ENCODE measurements at regions not wholly inside any gene's neighbourhood (a gene's known extent, or its start where the extent isn't known, plus 50 kb on each side); places are given as distances from the start of the nearest gene placed in this dataset.

DNA sequence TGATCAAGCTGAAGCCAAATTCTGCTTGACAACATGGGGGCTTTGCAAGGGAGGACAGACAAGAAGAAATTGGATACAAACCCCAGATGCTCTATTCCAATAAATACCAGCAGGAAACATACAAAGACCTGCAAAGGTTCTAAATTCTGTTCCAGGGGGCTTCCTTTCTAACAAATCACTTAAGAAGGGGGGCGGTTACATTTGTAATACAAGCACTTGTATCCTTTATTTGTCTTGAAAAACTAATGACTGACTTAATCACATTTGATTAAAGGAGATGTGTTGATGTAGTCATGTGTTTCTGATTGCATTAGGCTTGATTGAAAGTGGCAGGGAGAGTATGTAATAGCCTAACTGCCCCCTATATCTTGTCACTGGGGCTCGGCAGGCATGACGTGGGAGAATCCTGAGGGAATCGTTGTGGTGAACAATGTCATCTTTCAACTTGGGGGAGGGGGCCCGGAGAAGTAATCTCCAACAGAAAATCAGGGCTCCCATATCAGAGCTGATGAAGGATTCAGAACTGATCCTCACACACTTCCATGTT is 361.7 kb downstream of the INSC start:
- H3K27ac ChIP-seq: no peak overlapping the region
- H3K4me3 ChIP-seq: no peak overlapping the region

DNA sequence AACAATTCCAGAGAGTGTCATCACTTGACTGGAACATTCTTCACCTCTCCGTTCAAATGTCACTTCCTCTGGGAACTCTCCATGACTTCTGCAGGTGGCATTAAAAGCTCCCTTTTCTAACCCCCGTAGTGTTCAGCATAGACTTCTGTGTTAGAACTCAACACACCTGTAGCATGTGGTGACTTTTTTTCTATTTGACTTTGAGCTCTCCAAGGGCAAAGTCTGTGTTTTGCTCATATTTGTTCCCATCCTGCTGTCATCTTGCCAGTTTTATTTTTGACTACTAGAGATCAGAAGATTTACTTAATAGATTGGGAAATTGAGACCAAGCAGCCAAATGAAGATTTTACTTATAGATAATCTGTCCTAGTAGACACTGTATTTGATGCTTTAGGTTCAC is 367.1 kb downstream of the INSC start:
- Histone ChIP-seq H3K4me3 (no peak overlapping the region), H3K27ac (no peak overlapping the region)

DNA sequence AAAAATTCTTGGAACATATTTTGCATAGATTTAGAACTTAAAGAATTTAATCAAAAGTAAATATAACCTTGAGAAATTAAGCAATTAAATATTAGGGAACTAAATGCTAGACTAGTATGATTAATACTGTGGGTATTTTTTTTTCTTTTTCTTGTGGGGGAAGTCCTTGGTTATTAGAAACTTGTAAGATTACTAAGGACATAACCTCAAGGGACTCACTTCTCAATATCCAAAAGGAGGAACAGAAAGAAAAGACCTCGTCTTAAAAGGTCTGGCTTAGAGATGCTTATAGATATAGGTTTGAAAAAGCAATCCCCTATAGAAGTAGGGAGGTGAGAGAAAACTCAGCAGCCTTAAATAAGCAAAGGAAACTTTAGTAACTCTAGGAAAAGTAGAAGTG is 368.5 kb downstream of the INSC start:
- Histone ChIP-seq H3K4me3 (no peak overlapping the region), H3K27ac (no peak overlapping the region)

DNA sequence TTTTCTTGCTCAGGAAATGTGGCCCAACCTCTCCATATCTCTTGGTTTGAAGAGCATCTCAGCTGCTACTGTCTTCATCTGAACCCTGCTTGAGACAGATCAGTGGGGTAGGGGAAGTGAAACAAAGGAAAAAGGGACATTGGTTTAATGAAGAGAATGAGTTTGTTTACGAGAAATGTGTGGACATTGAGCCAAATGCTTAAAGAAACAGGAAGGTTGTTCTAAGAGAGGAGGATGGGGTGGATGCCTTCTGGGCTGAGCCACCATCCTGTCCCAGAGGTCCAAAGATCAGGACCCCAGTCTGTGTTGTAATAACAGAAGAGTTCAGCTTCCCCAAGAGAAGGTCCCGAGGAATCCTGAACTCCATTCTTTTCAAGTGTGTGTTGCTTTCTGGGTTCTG is 369.7 kb downstream of the INSC start:
- Histone ChIP-seq H3K27ac (no peak overlapping the region), H3K4me3 (no peak overlapping the region)

DNA sequence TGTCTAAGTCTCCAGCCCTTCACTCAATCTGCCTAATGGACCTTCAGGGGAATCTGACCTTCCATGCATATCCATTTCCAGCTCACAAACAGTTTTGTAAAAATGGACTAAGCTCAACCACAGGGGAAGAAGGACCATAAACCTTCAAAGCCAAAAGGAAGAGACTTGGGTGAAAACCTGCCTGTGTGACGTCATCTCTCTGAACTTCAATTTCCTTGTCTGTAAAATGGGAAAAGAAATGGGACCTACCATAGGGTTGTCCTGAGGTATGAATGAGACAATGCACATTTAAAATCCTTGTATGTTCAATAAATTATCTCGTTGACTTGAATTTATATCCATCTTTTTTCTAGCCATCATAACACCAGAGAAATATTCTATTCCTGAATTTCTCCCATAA is 370.7 kb downstream of the INSC start:
- no peak overlapping the region for H3K27ac ChIP-seq

DNA sequence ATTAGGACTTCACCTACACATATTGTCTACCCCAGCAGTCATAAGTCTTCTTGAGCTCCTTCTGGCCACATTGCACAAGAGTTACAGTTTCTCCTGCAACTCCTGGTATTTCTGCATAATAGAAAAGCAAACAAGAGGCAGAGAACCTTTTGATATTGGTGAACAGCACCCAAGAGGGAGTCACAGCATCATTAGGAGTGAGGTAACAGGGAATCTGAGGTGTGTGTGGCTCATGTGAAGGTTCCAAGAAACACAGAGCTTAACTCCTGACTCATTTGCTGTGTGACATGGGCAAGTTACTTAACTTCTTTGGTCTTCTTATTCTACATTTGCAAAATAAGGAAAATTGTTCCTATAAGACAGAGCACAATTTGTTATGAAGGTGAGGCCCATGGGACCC is 374.6 kb downstream of the INSC start:
- Histone ChIP-seq H3K4me3 (no peak overlapping the region), H3K27ac (no peak overlapping the region)

More for the DNA sequence above, 370.7 kb downstream of the INSC start:
- no peak overlapping the region for H3K4me3 ChIP-seq

DNA sequence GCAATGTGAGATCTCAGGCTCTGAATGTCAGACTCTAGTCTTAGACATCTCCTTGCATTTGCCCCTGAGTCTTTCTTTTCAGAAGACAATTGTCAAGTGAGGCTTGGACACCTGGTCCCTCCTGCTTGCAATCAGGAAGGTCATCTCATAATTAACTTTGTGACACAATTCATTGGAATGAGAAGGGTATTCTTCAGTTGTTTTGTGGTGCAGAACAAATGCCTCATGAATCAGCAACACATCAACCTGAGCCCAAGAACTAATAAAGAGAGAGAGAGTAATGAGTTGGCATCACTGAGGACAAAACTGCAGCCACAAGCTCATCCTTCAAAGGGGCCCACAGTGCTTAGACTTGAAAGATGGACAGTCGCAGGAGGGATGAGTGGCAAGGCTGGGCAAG is 375.8 kb downstream of the INSC start:
- Histone ChIP-seq H3K4me3 (no peak overlapping the region), H3K27ac (no peak overlapping the region)

DNA sequence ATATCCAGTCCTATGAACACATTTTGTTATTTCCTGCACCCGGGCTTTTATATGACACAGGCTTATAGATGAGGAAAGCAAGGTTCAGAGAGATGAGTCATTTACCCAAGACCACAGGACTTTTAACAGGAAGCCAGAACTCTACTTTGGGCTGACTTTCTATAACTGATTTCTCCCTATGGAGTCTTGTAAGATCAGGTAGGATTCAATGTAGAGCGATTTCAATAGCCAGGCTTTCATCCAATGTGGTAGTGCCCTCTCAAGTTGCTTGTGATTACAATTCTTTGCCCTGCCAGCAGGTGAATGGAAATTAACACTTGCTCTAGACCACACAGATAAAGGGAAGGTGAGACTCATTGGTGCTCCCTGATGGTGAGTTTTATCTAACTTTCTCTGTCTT is 378.3 kb downstream of the INSC start:
- no peak overlapping the region for H3K4me3 ChIP-seq
- no peak overlapping the region for H3K27ac ChIP-seq

DNA sequence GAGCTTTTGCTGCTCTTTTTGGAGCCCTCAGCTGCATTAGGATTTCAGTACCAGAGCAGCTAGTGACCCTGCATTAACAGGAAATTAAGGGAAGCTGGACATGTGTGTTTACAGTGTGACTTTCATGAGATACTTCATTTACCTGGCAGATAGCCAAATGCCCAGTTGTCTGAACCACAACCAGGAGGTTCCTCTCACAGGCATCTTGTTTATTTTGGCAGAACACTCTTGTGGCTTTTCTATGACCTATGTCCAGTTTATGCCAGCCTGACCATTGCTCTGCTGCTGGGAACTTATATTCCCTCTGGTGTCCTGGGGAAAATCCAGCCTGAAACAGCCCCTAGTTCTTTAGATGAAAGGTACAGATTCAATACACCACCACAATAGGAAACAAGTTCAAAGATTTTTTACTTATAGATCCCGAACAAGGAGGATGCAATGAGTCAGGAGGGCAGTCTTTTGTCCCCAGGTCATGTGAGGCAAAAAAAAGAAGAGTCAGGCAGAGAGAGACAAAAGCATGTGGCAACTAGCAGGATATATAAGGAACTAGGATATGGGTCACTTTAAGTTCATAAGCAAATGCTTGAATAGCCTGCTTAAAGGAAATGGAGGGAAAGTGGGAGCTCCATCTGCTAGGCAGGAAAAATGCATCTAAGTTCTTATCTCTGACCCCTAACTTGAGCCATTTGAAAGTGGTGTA is 379.3 kb downstream of the INSC start:
- H3K4me3 ChIP-seq: no peak overlapping the region
- no peak overlapping the region for H3K27ac ChIP-seq

DNA sequence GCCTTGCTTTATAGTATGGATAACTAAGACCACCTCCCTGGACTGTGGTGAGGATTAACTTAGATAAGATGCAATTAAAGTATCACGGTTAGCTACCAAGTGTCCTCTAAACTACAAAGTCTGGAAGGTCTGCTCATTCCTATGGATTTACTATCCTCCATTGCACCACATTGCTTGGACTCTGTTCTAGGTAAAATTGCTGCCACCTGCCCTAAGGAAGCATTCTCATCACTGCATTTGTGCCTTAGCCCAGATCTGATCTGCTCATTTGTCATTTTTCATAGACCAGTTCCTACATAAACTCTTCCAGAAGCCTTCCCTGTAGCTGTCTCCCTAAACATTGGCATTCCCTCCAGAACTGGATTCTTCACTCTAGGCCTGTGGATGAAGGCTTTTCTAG is 380.0 kb downstream of the INSC start:
- H3K4me3 ChIP-seq: no peak overlapping the region
- H3K27ac ChIP-seq: no peak overlapping the region

DNA sequence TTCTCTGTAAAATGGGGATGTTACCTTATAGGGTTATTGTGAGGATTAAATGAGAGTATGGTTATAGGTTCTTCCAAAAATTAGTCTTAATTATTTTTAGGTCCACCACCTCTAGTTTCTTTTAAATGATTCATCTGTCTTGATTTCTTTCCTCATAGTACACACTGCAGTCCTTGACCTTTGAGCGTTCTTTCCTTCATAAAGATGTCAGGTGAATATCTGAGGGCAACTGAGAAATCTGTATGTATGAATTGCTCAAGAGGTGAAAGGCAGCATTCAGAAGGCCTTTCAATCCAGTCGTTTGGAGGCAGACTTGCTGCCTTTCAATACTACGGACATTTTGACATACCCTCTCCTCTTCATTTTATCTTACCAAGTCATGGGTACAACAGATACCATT is 380.7 kb downstream of the INSC start:
- Histone ChIP-seq H3K27ac (no peak overlapping the region), H3K4me3 (no peak overlapping the region)

DNA sequence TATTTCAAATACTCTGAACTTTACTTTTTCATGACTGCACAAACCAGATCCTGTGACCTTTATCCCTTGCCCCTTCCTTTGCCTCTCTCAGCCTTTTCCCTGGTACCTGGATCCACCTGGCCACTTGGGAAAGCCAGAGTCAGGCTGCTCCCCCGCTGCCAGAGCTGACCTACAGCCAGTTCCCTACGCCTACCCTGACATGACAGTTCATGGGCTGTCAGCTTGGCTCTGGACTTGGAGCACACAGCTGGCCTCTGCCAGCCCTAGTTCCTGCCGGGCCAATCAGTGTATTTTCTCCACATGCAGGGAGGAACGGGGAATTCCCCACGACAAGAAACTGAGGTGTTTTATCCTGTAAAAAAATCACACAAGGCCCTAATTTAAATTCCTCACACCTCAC is 382.6 kb downstream of the INSC start:
- H3K4me3 ChIP-seq: no peak overlapping the region
- no peak overlapping the region for H3K27ac ChIP-seq

DNA sequence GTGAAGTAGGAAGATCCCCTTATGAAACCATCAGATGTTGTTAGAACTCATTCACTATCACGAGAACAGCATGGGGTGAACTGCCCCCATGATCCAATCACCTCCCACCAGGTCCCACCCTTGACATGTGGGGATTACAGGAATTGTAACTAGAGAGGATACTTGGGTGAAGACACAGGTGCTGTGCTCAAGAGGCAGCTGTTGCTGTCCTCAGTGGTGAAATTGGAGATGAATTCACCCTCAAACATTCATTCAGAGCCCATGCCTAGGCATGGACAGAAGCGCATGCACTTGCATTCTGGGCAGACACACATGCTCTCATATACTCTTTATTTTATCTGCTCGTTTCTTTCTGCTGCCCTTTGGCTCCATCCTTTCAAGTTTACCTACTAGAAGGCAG is 385.0 kb downstream of the INSC start:
- Histone ChIP-seq H3K27ac (no peak overlapping the region), H3K4me3 (no peak overlapping the region)

DNA sequence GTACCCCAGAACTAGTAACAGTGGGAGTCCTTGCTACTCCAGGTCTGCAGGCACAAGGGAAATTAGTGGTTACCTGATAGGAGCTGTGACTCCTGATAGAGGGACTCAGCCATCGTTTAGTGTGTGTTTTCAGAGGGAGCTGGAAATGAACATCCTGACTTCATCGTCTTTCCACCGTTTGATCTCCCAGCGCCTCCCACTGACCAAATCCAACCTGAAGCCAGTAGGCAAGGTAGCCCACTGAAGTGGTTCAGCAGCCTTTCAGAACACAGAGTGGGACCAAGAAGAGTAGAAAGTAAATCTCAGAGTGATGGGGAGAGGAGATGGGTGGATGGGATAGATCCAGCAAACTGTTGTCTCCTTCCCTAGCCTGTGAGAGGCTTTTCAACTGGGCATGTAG is 385.9 kb downstream of the INSC start:
- Histone ChIP-seq H3K27ac (no peak overlapping the region), H3K4me3 (no peak overlapping the region)

DNA sequence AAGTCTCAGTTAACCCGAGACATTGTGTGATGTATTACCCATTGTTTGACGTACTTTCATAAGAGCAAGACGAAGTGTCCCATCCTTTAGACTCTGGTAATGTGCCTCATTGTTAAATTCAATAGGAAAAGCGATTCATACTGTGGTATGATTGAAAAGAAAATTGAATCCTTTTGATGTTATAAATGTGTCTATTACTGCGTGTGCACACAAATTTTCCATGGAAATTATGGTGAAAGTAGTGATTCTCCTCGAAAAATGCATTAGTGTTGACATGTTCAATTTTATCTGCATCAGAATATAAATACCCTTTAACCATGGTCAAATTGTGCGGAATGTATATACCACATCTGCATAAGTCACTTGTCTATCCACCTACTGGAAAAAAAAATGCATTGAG is 386.8 kb downstream of the INSC start:
- Histone ChIP-seq H3K4me3 (no peak overlapping the region), H3K27ac (no peak overlapping the region)

DNA sequence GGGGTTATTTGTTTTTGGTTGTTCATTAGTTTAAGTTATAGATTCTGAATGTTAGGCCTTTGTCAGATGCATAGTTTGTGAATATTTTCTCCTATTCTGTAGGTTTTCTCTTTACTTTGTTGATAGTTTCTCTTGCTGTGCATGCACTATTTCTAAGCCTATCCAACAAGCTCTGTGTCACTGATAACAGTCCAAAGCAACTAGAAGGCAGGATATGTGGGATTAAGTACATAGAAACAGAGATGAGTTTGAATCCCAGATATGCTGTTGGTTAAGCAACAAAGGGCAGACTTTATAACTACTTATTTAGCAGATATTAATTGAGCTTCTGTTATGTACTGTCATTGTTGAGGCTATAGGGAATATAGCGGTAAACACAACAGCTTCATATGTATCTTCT is 390.4 kb downstream of the INSC start:
- H3K4me3 ChIP-seq: no peak overlapping the region
- H3K27ac ChIP-seq: no peak overlapping the region

DNA sequence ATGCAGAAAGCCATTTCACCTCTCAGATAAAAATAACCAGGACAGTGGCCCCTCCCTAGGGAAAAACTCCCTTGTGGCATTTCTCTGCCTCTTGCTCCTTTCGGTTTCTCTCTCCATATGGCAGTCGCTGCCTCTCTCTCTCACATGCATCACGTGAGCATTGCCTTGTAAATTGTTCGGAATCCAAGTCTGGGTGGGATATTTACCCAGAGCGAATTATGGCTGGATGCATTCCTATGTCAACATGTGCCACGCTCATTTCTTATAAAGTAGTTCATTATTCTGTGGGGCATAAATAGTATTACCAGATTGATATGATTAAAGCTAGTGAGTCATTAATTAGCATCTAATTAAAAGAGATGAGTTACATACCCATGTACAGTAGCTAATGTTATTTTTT is 392.9 kb downstream of the INSC start:
- Histone ChIP-seq H3K4me3 (no peak overlapping the region), H3K27ac (no peak overlapping the region)

DNA sequence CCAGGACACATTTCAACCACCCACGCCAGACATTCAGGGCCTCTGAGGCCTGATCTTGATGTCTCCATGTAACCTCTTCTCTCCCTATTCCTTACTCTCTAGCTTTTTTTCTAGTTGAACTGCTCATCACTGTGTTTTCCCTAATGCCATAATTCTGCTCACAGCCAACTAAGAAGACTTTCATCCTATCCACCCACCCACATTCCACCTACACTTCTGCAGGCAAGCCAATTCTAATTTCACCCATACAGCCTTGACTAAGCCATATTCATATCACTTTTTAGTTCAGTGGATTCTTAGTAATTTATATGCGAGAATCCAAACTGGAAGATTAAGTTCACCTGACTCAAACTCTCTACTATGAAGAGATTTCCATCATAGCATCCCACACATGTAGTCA is 394.4 kb downstream of the INSC start:
- no peak overlapping the region for H3K4me3 ChIP-seq

DNA sequence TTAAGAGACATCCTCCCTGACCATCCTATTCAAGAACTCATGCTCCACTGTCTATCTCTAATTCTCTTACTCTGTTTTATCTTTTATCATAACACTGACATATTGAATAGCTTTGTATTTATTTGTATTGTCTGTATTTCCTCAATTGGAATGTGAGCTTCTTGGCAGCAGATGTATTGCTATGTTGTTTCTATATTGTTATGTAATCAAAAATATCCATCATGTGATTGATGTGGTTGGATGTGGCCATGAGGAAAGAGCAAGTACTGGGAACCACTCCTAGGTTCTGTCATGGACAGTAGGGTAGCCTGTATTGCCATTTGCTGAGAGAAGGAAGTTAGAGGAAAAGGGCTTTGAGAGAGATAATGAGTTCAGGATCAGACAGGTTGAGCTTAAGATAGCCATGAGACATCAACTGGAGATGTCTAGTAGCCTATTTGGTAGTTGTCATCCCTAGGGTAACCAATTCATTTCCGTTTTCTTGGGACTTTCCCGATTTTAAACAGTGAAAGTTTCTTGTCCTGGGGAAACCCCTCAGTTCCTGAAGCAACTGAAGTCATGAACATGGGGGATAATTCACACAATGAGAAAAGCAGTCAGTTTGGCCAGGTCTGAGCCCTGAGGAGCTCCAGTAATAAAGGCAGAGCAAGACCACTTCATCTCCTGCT is 404.5 kb downstream of the INSC start:
- no peak overlapping the region for H3K27ac ChIP-seq
- no peak overlapping the region for H3K4me3 ChIP-seq

More for the DNA sequence above, 394.4 kb downstream of the INSC start:
- H3K27ac ChIP-seq: no peak overlapping the region

DNA sequence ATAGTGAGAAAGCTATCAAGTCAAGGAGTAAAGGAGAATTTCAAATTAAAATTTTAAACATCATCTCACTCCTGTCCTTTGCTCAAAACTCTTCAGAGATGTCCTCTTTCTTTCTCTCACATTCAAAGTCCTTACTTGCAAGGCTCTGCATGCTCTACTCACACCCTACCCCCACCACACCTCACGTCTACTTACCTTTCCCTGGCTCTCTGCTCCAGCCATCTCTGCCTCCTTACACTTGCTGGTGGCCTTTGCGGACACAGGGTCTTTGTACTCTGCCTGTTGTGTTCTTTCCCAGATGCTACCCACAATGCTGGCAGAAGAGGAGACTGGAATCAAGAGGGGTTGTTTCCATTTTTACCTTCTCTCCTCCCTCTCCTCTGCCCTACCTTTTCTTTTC is 405.2 kb downstream of the INSC start:
- Histone ChIP-seq H3K27ac (no peak overlapping the region), H3K4me3 (no peak overlapping the region)

DNA sequence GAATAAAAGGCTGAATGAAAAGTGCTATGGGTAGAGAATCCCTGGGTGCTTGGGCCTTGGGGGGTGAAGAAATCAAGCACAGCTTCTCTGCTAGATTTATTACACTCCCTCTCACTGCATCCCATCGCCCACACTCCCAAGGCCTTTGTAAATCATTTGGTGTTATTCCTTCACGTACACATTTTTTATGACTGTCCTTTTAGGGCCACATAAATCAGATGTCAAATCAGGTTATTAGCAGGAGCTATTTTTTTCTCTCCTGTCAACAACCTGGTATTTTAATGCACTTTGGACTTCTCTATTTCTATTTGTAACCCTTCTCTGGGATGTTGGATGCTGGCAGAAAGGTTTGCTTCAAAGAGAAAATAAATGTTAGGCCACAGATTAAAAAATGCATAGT is 408.8 kb downstream of the INSC start:
- no peak overlapping the region for H3K4me3 ChIP-seq
- H3K27ac ChIP-seq: no peak overlapping the region

DNA sequence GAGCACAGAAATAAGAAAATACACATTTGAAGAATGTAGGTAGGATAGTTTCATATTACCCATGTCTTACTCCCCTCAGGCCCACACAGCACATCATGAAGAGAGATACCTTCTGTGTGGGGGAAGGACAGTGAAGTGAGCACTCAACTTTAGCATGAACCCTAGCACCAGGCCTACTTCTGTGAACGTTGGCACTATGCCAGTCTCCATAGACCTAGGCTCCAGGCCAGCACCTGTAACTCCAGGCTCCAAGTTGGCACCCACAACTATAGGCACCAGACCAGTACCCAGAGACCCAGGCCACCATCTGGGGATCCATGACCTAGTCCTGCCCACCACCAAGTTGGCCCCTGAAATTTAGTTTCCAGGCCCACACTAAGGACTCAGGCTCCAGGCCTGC is 410.9 kb downstream of the INSC start:
- no peak overlapping the region for H3K4me3 ChIP-seq
- H3K27ac ChIP-seq: no peak overlapping the region

All from skin epidermis (tissue), 12 donors.